OCI-M1 (cell line): ENCODE measurements at regions not wholly inside any gene's neighbourhood (a gene's known extent, or its start where the extent isn't known, plus 50 kb on each side); places are given as distances from the start of the nearest gene placed in this dataset.
"Not testable (repeated sequence)": the region's sequence is repeated elsewhere in the genome, so short reads cannot be mapped to it uniquely, and the experiment has no call there.

ENCODE experiments used
- DNase-seq: peaks from one replicate; lab custom pipeline; 2025; lab: John Stamatoyannopoulos, UW

- DNase-seq, result no peak
These were observed 86.4 kb upstream of the TMEM45B start for GRCh38 chr11:129729216-129729615.

- DNase-seq, result no peak
These were observed 85.8 kb upstream of the TMEM45B start for GRCh38 chr11:129729823-129730222.

- DNase-seq, result no peak
These were observed 84.3 kb upstream of the TMEM45B start for GRCh38 chr11:129731316-129731715.

DNA sequence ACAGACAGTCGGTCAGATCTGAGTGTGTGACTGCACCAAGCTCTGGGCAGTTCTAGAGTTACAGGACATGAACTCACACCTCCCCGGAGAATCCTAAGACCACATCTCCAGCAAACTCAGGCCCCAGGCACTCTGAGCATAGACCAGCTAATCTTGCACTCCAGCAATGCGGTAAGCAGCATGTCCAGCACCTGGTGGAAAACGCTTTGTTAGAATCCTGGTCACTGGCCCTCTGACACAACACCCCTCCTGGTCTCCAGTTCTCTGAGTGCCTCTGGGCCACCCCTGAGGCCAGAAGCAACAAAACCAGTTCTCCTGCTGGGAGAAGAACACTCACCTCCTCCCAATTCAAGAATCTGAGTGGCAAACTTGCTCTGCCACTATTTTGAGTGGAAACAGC, 82.7 kb upstream of the TMEM45B start:
- DNase-seq, result no peak

GRCh38 chr11:129733384-129733783, 82.3 kb upstream of the TMEM45B start:
- no peak for DNase-seq

- no peak for DNase-seq
These were observed 81.7 kb upstream of the TMEM45B start for GRCh38 chr11:129733981-129734380.

GRCh38 chr11:129734654-129735053, 81.0 kb upstream of the TMEM45B start:
- no peak for DNase-seq

- DNase-seq, result no peak
These were observed 77.8 kb upstream of the TMEM45B start for GRCh38 chr11:129737831-129738230.

DNA sequence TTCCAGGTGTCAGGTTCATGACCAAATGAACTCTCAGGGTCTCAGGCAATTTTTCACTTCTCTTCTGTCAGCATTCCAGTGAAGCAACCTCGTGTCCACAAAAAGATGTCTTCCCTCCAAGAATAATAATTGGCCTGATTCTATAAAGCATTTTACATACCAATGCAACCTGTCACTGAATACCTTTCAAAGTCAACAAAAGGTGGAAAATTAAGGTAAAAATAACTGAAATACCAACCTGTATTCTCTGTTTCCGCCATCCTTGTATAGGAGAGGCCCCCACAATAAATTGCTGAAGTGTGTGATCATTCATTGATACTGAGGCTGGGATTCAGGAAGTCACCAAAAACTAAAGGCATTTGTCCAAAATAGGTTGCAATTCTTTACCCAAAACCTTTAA, 77.4 kb upstream of the TMEM45B start:
- DNase-seq, result no peak

DNA sequence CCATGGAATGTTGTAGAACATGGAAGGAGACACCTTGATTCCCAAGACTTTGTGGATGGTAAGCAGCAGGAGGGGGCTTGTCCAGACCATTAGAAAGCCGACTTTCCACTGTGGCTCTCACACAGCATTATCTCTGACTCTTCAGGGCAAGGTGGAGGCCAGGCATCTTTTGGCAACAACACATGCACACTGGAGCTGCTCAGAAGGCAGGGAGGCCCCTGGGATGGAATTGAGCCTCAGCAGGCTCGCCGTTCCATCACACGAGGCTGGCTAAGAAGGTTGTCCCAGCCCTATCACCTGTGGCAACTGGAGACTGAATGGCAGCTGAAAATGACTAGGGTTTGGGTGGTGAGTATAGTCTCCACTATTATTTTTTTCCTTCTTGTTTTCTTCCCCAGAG, 76.3 kb upstream of the TMEM45B start:
- DNase-seq, result no peak

- DNase-seq, result no peak
These were observed 75.4 kb upstream of the TMEM45B start for GRCh38 chr11:129740125-129740719.

- DNase-seq, result no peak
These were observed 72.4 kb upstream of the TMEM45B start for GRCh38 chr11:129743112-129743815.

DNA sequence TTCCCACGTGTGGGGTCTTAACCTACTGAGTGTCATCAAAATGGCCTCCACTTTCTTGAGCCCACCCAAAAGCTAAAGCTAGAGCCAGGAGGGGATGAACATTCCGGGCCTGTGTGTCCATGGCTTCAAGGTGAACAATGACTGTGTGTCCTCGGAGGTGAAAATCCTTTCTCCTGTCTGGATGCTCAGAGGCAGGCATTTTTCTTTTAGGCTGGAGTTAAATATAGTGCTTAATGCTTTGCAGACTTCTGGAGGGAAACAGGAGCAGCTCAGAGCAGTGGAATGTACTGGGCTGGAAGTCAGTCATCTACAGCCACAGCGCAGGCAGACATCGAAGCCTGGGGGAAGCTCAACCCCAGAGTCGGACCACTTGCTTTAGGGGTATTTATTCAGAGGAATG, 68.6 kb upstream of the TMEM45B start:
- no peak for DNase-seq

DNA sequence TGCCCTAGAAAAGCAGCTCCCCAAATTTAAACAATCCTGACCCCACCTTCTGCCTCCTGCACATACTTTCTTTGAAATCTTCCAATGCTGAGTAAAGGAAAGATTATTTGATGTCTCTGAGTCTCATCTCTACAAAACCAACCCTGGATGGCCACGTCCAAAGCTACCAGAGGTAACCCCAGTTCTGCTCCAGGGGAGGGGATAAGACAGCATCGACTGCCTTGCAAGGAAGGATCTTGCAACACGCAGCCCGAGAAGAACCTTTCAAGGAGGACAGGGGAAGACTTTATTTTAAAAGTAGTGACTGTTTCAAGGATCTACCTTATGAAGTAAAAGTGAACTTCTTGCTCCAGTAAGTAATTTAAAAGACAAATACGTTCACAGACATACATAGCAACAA, 66.5 kb upstream of the TMEM45B start:
- DNase-seq, result no peak

DNA sequence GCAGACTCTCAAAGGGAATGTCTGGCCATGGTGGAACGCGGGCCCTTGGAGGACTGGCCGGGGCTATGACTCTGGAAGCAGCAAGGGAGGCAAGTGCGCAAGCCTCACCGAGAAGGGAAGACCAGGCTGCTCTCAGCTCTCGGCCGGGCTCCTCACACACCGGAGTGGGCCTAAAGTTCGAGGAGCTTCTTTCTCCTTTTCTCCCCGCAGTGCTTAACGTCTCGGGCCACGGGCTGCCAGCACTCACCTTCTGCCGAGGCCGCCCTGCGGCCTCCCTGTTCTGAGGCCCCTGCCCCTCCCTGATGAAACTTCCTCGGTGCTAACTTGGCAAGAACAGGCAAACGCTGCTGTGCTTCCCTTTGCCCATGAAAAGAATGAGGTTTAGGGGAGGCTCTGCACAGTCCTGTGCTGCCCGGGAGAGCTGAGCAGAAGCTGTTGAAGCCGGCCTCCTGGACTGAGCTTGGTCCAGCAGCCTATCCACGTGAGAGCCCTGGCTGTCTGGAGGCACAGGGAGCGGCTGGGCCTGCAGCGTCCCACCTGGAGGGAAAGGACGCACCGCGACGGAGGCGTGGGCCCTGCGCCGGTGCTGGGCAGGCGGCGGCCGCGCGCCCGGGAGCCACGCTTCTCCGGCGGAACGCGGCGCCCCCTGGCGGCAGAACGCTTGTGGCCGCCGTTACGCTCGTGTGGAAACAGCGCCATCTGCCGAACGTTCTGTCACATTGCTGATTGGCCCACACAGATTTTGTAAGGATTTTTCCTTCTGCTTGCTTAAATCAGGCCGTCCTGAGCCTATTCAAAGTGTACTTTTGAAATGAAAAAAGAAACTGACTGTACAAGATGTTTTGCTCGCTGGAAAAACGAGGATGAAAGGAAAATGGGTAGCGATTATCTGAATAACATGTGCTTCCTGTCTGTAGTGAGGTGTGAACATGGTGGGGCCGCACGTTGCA, 65.0 kb upstream of the TMEM45B start:
- peak; percentile 88 for DNase-seq

- DNase-seq, result no peak
These were observed 64.1 kb upstream of the TMEM45B start for GRCh38 chr11:129751511-129751910.

DNA sequence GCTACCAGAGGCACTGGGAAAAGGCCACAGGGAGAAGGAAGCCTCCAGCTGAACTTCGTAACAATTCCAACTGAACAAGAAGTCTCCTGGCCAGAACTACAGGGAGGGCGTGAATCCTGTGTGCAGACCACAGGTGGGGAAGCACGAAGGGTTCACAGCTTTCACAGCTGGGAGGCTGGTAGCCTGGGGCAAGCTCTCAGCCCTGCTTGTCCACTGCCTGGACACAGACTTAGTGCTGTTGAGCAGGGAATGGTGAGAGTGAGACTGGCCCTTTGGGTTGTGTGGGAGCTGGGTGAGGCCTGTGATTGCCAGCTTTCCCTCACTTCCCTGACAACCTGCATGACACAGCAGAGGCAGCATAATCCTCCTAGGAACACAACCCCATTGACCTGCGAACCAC, 52.1 kb upstream of the TMEM45B start:
- not testable (repeated sequence) for DNase-seq

DNA sequence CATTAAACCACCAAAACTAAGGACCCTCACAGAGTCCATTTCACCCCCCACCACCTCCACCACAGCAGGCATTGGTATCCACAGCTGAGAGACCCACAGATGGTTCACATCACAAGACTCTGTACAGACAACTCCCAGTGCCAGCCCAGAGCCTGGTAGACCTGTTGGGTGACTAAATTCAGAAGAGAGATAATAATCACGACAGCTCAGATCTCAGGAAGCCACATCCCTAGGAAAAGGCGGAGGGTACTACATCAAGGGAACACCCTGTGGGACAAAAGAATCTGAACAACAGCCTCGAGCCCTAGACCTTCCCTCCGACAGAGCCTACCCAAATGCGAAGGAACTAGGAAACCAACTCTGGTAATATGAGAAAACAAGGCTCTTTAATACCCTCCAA, 51.4 kb upstream of the TMEM45B start:
- not testable (repeated sequence) for DNase-seq
